ENCODE measurements at regions not wholly inside any gene's neighbourhood (a gene's known extent, or its start where the extent isn't known, plus 50 kb on each side); places are given as distances from the start of the nearest gene placed in this dataset.
A peak's percentile ranks its signal among the peaks of the same experiment; 100 is the strongest.
"Not testable (repeated sequence)": the region's sequence is repeated elsewhere in the genome, so short reads cannot be mapped to it uniquely, and the experiment has no call there.

DNA sequence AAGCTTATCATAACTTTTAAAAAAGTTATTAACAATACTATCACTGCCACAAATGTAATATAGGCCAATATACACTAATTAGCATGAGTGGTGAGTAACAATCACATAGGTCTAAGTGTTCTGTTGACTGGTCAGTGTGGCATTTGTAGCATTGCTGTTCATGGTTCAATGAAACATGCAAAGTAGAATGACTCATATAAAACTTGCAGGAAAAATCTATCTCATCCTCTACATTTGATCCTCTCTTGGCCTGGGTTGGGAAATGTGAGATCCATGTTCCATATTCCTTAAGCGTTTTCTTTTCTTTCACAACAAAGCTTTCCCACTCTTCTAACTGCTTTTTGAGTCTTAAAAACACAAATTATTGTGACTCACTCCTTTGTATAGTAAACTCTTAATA lies 1418.7 kb downstream of the FSTL5 start:
- DNase-seq: no peak

GRCh38 chr4:160746585-160746984 lies 1417.2 kb downstream of the FSTL5 start:
- DNase-seq: not testable (repeated sequence)

- no peak for DNase-seq
Measured at GRCh38 chr4:160772668-160773067, 1391.1 kb downstream of the FSTL5 start.

GRCh38 chr4:160795216-160795615 lies 1368.6 kb downstream of the FSTL5 start:
- DNase-seq: no peak

DNA sequence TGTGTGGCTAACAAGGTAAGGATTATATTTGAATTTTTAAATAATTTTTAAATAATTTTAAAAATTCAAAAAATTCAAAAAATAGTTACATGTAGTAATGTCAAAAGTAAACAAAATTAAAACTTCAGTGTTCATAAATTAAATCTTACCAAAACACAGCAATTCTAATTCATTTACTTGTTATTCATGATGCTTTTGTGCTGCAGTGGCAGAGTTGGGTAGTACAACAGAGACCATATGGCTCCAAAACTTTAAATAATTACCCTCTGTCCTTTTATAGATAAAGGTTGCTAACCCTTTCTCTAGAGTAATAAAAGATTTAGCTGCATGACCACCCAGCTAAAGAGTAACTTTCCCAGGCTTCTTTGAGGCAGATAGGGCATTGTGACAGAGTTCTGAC lies 1355.6 kb downstream of the FSTL5 start:
- DNase-seq: no peak

- DNase-seq: no peak
Measured at GRCh38 chr4:160809576-160809975, 1354.2 kb downstream of the FSTL5 start.

GRCh38 chr4:160810424-160810823 lies 1353.4 kb downstream of the FSTL5 start:
- DNase-seq: no peak

GRCh38 chr4:160810941-160811340 lies 1352.9 kb downstream of the FSTL5 start:
- no peak for DNase-seq

- no peak for DNase-seq
Measured at GRCh38 chr4:160811956-160812355, 1351.8 kb downstream of the FSTL5 start.

- no peak for DNase-seq
Measured at GRCh38 chr4:160814726-160815125, 1349.1 kb downstream of the FSTL5 start.

DNA sequence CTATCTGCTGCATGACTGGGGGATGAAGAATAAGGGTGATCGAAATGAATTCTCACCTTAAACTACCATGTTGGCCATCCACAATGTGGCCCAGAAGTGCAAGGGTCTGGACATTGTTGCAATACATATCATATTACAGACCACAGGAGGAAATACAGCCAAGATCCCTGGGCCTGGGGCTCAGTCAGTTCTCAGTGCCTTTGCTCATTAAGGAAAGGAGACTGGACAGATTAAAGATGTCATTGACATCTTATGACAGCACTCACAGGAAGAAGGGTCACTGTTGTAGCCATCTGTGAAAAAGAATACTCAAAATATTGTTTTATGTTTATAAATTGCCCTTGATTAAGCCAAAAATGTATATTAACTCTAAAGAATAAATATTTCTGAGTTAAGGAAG lies 1345.2 kb downstream of the FSTL5 start:
- no peak for DNase-seq

- no peak for DNase-seq
Measured at GRCh38 chr4:160819791-160820190, 1344.0 kb downstream of the FSTL5 start.

DNA sequence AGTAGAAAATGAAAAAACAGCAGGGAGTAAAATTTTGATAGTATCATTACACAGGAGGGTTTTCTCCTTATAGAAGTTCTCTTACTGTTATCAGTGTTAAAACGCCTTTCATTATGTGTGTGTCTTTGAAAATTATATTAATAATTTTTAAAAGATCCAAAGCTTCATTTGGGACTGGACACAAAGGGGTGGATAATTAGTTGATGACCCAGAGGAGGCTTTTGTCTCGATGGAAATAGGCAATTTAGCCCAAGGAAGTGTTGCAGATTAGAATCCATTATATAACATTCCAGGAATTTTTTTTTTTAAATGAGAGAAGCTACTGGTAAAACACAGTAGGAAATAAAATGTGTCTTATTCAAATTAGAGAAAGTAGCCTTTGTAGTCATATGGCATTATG lies 1339.3 kb downstream of the FSTL5 start:
- DNase-seq: no peak

- DNase-seq: no peak
Measured at GRCh38 chr4:160825644-160826338, 1338.0 kb downstream of the FSTL5 start.

- no peak for DNase-seq
Measured at GRCh38 chr4:160826339-160826679, 1337.5 kb downstream of the FSTL5 start.

DNA sequence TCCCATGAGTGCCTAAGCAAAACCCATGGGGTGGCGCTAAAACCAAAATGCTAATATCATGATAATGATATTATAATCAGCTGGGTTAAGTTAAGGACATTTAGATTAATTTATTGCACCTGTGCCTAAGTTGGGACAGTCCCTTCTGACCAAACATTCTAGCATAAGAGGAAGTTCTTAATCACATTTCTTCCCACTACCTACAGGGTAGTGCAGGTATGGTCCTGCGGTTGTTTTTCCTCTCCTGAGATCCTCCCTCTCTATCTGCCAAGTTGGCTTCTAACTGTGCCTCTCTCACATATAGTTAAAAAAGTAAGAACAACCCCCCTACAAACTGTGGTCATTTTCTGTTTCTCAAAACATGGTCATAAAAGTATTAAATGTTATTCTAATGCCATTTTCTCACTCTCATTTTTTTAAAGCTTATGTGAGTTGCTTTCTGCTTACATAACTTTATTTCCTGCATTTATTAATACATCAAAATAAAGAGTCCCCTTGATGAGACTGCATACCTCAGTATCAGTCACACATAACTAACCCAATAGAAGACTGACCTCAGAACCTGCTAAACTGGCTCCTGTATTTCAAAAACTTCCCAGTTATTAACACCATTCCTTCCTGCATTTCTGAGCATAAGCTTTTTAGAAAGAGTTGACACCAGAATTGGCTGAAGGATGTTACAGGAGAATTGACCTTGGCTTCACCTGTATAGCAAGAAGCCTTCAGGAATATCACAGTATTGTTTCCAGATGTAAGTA lies 1332.5 kb downstream of the FSTL5 start:
- no peak for DNase-seq

- DNase-seq: peak in 1 of 2 experiments; percentile 14
Measured at GRCh38 chr4:160835789-160836188, 1328.0 kb downstream of the FSTL5 start.

GRCh38 chr4:160836431-160836830 lies 1327.4 kb downstream of the FSTL5 start:
- DNase-seq: no peak

DNA sequence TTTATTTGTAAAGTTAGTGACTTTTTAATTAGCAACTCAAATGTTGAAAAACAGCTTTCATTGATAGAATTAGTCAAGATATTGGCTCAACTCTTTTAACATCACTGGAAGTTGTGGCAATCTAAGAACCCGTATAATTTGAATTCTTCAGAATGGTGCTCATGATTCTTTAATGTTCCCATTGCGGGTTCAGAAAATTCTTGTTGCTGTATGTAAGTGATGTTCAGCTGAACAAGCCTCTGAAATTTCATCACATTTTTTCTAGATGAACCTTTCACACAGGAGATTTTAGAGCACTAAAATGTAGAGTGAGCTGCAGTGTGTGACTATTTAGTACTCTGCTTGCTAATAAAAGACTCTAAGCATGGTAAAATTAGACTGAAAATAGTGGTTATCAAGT lies 1317.7 kb downstream of the FSTL5 start:
- no peak for DNase-seq

- DNase-seq: no peak
Measured at GRCh38 chr4:160847228-160847627, 1316.6 kb downstream of the FSTL5 start.

DNA sequence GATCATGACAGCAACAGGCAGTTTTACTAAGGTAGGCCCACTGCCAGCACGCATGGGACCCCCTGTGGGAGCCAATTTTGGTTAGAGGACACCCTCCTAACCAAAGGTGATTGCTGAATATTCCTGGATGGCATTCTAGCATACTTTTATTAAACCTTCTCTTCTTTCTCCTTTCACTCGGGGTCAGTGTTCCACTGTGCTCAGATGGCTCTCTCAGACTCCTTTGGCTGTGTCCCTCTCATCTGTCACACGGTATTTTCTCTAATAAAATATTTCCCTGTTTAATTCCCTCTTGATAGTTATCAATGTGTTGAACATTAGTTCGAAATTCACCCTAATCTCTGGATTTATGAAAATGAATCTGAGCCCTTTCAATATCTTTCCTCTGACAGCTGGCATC lies 1315.3 kb downstream of the FSTL5 start:
- no peak for DNase-seq

GRCh38 chr4:160848901-160849760 lies 1314.7 kb downstream of the FSTL5 start:
- DNase-seq: no peak

GRCh38 chr4:160864253-160864652 lies 1299.5 kb downstream of the FSTL5 start:
- no peak for DNase-seq

DNA sequence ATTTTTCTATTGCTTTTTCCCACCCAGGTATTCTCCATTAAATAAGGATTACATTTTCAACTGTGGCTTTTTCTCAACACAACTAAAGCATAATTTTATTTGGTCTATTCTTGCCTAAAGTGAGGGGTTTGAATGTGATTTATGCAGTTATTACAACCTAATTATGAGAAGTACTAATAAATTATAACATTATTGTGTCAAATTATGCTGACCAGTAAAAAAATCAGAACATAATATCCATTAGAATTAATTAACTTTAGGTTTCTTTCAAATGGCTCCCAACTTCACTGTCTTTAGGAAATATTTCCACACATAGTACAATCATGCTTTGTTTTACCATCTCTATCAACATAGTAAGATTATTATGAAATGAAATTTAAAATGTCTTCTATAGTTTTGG lies 1293.9 kb downstream of the FSTL5 start:
- DNase-seq: no peak

Measured in NCI-H2081 (cell line).